K562 (cell line): ENCODE measurements at regions not wholly inside any gene's neighbourhood (a gene's known extent, or its start where the extent isn't known, plus 50 kb on each side); places are given as distances from the start of the nearest gene placed in this dataset.

Experiments used
- CBX1 ChIP-seq: sonication (generic); IDR thresholded peaks from 2 replicates; pipeline ENCODE4 v1.6.1; 2016; ENCODE audit warnings: antibody characterized with exemption, low read depth, mild to moderate bottlenecking
- EP300 ChIP-seq: IDR thresholded peaks from 2 replicates; pipeline ENCODE4 v1.6.1; 2012; ENCODE audit warnings: low read length, improper control_type of control experiment
- KLF10 ChIP-seq: fragments of 250-450 bp; sonication (Bioruptor Pico); IDR thresholded peaks from 2 replicates; pipeline ENCODE4 v1.6.1; 2021; ENCODE audit warnings: matching md5 sums
- MEF2D ChIP-seq: conservative IDR thresholded peaks from 2 replicates; pipeline ENCODE4 v1.6.1; 2016; ENCODE audit warnings: low read depth, missing genetic modification characterization, missing compliant biosample characterization
- ZNF780A ChIP-seq: fragments of 250-450 bp; sonication (Bioruptor Pico); IDR thresholded peaks from 2 replicates; pipeline ENCODE4 v1.5.0; 2021; ENCODE audit warnings: mild to moderate bottlenecking
- TF ChIP-seq, protein P1 (sequence below), 2 experiments: fragments of 450-650 bp; formaldehyde crosslinking in 1 of 2; IDR thresholded peaks; 2 replicates each; pipeline versions ENCODE4 v1.4.0 to v1.6.1; 2014 to 2020; ENCODE audit warnings: mild to moderate bottlenecking in 2 of 2, borderline replicate concordance in 1 of 2, low read depth in 1 of 2
- TF ChIP-seq, protein P2 (sequence below), 3 experiments: IDR thresholded peaks in 2 of 3; conservative IDR thresholded peaks in 1 of 3; 2 replicates each; pipeline ENCODE4 v1.5.1; 2011 to 2012; ENCODE audit warnings: low read length in 3 of 3, mild to moderate bottlenecking in 3 of 3, control low read depth in 2 of 3, improper control_type of control experiment in 1 of 3, inconsistent platforms in 1 of 3, low read depth in 1 of 3, mixed read lengths in 1 of 3, moderate library complexity in 1 of 3; ENCODE audit not compliant: insufficient read depth in 2 of 3
- TF ChIP-seq, protein P3 (sequence below): fragments of 200-800 bp; sonication (Bioruptor generic); IDR thresholded peaks from 2 replicates; pipeline ENCODE4 v1.6.1; 2017; ENCODE audit warnings: missing genetic modification characterization, missing compliant biosample characterization

DNA sequence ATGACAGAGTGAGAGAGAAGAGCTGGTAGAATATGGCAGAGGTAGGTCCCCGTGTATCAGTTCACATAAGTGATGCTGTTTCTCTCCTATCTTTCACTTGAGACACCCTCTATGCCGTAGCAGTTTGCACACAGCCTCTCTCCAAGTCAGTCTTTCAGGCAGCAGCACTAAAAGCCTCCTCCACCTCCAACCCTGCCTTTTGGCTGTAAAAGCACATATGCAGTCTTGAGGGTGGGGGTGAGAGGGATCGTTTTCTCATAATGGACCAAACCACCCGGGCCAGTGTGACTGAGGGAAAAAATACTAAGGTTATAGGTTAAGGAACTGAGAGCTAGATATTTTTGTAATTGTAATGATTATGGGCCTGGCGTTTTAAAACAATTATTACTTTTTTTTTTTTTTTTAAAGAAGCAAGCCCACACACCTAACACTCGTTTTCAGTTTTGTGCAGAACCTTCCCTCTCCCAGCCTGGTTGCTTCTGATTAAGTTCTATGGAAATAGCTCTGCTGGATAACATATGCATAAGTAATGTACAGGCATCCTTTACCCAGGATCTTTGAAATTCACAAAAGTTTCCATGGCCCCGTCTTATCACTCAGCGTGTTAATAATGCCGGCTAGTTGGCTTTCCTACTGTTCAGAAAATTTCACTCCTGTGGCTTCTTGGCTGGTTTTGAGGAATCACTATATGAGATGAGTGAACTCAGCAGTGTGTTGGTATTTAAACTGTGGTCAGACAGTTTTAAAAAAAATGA lies 112.2 kb upstream of the MEIS1 start:
- TF ChIP-seq, protein P1, sequence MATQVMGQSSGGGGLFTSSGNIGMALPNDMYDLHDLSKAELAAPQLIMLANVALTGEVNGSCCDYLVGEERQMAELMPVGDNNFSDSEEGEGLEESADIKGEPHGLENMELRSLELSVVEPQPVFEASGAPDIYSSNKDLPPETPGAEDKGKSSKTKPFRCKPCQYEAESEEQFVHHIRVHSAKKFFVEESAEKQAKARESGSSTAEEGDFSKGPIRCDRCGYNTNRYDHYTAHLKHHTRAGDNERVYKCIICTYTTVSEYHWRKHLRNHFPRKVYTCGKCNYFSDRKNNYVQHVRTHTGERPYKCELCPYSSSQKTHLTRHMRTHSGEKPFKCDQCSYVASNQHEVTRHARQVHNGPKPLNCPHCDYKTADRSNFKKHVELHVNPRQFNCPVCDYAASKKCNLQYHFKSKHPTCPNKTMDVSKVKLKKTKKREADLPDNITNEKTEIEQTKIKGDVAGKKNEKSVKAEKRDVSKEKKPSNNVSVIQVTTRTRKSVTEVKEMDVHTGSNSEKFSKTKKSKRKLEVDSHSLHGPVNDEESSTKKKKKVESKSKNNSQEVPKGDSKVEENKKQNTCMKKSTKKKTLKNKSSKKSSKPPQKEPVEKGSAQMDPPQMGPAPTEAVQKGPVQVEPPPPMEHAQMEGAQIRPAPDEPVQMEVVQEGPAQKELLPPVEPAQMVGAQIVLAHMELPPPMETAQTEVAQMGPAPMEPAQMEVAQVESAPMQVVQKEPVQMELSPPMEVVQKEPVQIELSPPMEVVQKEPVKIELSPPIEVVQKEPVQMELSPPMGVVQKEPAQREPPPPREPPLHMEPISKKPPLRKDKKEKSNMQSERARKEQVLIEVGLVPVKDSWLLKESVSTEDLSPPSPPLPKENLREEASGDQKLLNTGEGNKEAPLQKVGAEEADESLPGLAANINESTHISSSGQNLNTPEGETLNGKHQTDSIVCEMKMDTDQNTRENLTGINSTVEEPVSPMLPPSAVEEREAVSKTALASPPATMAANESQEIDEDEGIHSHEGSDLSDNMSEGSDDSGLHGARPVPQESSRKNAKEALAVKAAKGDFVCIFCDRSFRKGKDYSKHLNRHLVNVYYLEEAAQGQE (IDR thresholded peaks at IDR 0.05; ENCODE audit: borderline replicate concordance) = no peak
- TF ChIP-seq, protein P1 (CRISPR knock-in tag; IDR thresholded peaks at IDR 0.05; ENCODE audit: low read depth) = no peak
- TF ChIP-seq, protein P2, sequence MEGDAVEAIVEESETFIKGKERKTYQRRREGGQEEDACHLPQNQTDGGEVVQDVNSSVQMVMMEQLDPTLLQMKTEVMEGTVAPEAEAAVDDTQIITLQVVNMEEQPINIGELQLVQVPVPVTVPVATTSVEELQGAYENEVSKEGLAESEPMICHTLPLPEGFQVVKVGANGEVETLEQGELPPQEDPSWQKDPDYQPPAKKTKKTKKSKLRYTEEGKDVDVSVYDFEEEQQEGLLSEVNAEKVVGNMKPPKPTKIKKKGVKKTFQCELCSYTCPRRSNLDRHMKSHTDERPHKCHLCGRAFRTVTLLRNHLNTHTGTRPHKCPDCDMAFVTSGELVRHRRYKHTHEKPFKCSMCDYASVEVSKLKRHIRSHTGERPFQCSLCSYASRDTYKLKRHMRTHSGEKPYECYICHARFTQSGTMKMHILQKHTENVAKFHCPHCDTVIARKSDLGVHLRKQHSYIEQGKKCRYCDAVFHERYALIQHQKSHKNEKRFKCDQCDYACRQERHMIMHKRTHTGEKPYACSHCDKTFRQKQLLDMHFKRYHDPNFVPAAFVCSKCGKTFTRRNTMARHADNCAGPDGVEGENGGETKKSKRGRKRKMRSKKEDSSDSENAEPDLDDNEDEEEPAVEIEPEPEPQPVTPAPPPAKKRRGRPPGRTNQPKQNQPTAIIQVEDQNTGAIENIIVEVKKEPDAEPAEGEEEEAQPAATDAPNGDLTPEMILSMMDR (IDR thresholded peaks at IDR 0.05 in 2 of 3, conservative IDR thresholded peaks at IDR 0.05 in 1 of 3; ENCODE audit: insufficient read depth in 2 of 3, low read depth in 1 of 3, low read length in 3 of 3) = no peak
- TF ChIP-seq CBX1 (no peak), ZNF780A (CRISPR knock-in tag) (no peak), EP300 (no peak), KLF10 (CRISPR knock-in tag) (no peak), MEF2D (tag) (no peak)
- TF ChIP-seq, protein P3, sequence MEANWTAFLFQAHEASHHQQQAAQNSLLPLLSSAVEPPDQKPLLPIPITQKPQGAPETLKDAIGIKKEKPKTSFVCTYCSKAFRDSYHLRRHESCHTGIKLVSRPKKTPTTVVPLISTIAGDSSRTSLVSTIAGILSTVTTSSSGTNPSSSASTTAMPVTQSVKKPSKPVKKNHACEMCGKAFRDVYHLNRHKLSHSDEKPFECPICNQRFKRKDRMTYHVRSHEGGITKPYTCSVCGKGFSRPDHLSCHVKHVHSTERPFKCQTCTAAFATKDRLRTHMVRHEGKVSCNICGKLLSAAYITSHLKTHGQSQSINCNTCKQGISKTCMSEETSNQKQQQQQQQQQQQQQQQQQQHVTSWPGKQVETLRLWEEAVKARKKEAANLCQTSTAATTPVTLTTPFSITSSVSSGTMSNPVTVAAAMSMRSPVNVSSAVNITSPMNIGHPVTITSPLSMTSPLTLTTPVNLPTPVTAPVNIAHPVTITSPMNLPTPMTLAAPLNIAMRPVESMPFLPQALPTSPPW = no peak
